WI38 (cell line): ENCODE measurements at regions not wholly inside any gene's neighbourhood (a gene's known extent, or its start where the extent isn't known, plus 50 kb on each side); places are given as distances from the start of the nearest gene placed in this dataset.

Experiments
- H3K4me3 ChIP-seq: 2 replicates; pipeline ENCODE4 v1.5.1; 2011; ENCODE audit warnings: low read depth, mild to moderate bottlenecking, control low read depth, low read length
- CTCF ChIP-seq: IDR thresholded peaks from 2 replicates; pipeline ENCODE4 v1.5.1; 2012; ENCODE audit warnings: low read depth, mild to moderate bottlenecking, control low read depth, low read length

- H3K4me3 ChIP-seq = no peak overlapping the region
- no peak for TF ChIP-seq CTCF
Measured at GRCh38 chr14:71212093-71212492, 304.8 kb downstream of the PCNX1 start.

- no peak for TF ChIP-seq CTCF
- H3K4me3 ChIP-seq = no peak overlapping the region
Measured at GRCh38 chr14:71212683-71213107, 305.4 kb downstream of the PCNX1 start.

- TF ChIP-seq CTCF = no peak
- H3K4me3 ChIP-seq = no peak overlapping the region
Measured at GRCh38 chr14:71214241-71214640, 307.0 kb downstream of the PCNX1 start.

- no peak overlapping the region for H3K4me3 ChIP-seq
- TF ChIP-seq CTCF = no peak
Measured at GRCh38 chr14:71220462-71220861, 313.2 kb downstream of the PCNX1 start.

- TF ChIP-seq CTCF = no peak
Measured at GRCh38 chr14:71221119-71221518, 313.9 kb downstream of the PCNX1 start.

GRCh38 chr14:71225113-71225512 is 317.9 kb downstream of the PCNX1 start:
- H3K4me3 ChIP-seq = no peak overlapping the region
- no peak for TF ChIP-seq CTCF

More at GRCh38 chr14:71221119-71221518, 313.9 kb downstream of the PCNX1 start:
- H3K4me3 ChIP-seq = no peak overlapping the region

- TF ChIP-seq CTCF = no peak
- H3K4me3 ChIP-seq = no peak overlapping the region
Measured at GRCh38 chr14:71228711-71229110, 321.5 kb downstream of the PCNX1 start.
